Type B pancreatic cell (in vitro differentiated cells): ENCODE measurements at regions not wholly inside any gene's neighbourhood (a gene's known extent, or its start where the extent isn't known, plus 50 kb on each side); places are given as distances from the start of the nearest gene placed in this dataset.
"Not testable (repeated sequence)": the region's sequence is repeated elsewhere in the genome, so short reads cannot be mapped to it uniquely, and the experiment has no call there.

Experiments used
- DNase-seq: peaks from one replicate; pipeline ENCODE4 v3.0.0; 2021; ENCODE audit warnings: mixed read lengths; ENCODE audit not compliant: unreplicated experiment; ENCODE audit errors: extremely low spot score
- H3K27ac Mint-ChIP-seq: 2 replicates; pipeline ENCODE4 v1.8.0; 2021; ENCODE audit warnings: mild to moderate bottlenecking, mixed read lengths
- H3K27me3 Mint-ChIP-seq: 2 replicates; pipeline ENCODE4 v1.8.0; 2021; ENCODE audit warnings: mixed read lengths
- H3K36me3 Mint-ChIP-seq: 2 replicates; pipeline ENCODE4 v1.8.0; 2021; ENCODE audit warnings: mixed read lengths
- H3K4me1 Mint-ChIP-seq: one replicate; pipeline ENCODE4 v1.8.0; 2021; ENCODE audit warnings: mixed read lengths; ENCODE audit not compliant: unreplicated experiment
- H3K4me3 Mint-ChIP-seq: 2 replicates; pipeline ENCODE4 v1.8.0; 2021; ENCODE audit warnings: mild to moderate bottlenecking, mixed read lengths
- H3K9me3 Mint-ChIP-seq: 2 replicates; pipeline ENCODE4 v1.8.0; 2021; ENCODE audit warnings: mixed read lengths
- TF ChIP-seq, protein P1 (sequence below): fragments of 200-600 bp; sonication (generic); conservative IDR thresholded peaks from 2 replicates; pipeline ENCODE4 v1.5.0; 2021; ENCODE audit warnings: antibody characterized with exemption, mild to moderate bottlenecking

DNA sequence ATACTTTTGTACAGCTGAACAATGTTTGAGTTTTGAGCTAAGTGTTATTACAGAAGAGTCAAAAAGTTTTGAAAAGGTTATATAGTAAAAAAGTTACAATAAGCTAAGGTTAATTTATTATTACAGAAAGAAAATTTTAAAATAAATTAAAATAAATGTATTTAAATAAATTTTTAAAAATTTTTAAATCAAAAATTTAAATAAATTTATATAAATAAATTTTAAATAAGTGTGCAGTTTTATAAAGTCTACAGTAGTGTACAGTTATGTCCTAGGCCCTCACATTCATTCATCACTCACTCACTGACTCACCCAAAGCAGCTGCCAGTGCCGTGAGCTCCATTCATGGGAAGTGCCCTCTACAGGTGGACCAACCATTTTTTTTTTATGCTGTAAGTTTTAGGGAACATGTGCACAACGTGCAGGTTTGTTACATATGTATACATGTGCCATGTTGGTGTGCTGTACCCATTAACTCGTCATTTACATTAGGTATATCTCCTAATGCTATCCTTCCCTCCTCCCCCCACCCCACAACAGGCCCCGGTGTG is 462.9 kb upstream of the ZMIZ1 start:
- TF ChIP-seq, protein P1, sequence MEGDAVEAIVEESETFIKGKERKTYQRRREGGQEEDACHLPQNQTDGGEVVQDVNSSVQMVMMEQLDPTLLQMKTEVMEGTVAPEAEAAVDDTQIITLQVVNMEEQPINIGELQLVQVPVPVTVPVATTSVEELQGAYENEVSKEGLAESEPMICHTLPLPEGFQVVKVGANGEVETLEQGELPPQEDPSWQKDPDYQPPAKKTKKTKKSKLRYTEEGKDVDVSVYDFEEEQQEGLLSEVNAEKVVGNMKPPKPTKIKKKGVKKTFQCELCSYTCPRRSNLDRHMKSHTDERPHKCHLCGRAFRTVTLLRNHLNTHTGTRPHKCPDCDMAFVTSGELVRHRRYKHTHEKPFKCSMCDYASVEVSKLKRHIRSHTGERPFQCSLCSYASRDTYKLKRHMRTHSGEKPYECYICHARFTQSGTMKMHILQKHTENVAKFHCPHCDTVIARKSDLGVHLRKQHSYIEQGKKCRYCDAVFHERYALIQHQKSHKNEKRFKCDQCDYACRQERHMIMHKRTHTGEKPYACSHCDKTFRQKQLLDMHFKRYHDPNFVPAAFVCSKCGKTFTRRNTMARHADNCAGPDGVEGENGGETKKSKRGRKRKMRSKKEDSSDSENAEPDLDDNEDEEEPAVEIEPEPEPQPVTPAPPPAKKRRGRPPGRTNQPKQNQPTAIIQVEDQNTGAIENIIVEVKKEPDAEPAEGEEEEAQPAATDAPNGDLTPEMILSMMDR, result no peak
- H3K27ac Mint-ChIP-seq, result no peak overlapping the region
- H3K9me3 Mint-ChIP-seq, result peaks cover 4% of the 10 kb centered on the region
- DNase-seq, result no peak
- H3K36me3 Mint-ChIP-seq, result no peaks in the 10 kb centered on the region
- H3K4me3 Mint-ChIP-seq, result no peak overlapping the region
- H3K27me3 Mint-ChIP-seq, result no peaks in the 10 kb centered on the region
- no peaks in the 10 kb centered on the region for H3K4me1 Mint-ChIP-seq

DNA sequence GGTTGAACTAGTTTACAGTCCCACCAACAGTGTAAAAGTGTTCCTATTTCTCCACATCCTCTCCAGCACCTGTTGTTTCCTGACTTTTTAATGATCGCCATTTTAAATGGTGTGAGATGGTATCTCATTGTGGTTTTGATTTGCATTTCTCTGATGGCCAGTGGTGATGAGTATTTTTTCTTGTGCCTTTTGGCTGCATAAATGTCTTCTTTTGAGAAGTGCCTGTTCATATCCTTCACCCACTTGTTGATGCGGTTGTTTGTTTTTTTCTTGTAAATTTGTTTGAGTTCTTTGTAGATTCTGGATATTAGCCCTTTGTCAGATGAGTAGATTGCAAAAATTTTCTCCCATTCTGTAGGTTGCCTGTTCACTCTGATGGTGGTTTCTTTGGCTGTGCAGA is 462.0 kb upstream of the ZMIZ1 start:
- H3K27me3 Mint-ChIP-seq, DNase-seq, H3K4me1 Mint-ChIP-seq, H3K36me3 Mint-ChIP-seq, H3K9me3 Mint-ChIP-seq, H3K27ac Mint-ChIP-seq, H3K4me3 Mint-ChIP-seq: not testable (repeated sequence)

DNA sequence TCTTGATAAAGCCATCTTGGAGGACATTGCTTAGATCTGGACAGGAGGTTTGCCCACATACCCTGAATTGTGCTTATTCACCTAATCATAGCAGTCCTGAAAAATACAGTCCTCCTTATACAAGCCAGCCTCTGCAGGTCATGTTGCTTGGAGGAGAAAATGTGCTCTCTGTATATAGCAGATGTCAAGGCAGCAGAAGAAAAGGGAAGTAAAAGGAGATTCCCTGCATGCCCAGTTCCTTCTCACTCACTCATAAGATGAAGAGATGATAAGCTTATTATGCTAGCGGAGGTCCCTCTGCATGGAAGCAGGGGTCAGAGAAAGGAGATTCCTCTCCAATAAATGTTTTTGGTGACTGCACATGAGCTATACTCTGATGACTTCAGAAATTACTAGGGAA is 458.8 kb upstream of the ZMIZ1 start:
- Mint-ChIP-seq H3K27ac (no peak overlapping the region), H3K4me1 (peaks cover 10% of the 10 kb centered on the region), H3K27me3 (peaks cover 4% of the 10 kb centered on the region), H3K4me3 (no peak overlapping the region), H3K9me3 (peaks cover 4% of the 10 kb centered on the region), H3K36me3 (no peaks in the 10 kb centered on the region)
- DNase-seq, result no peak
- TF ChIP-seq, protein P1, result no peak

DNA sequence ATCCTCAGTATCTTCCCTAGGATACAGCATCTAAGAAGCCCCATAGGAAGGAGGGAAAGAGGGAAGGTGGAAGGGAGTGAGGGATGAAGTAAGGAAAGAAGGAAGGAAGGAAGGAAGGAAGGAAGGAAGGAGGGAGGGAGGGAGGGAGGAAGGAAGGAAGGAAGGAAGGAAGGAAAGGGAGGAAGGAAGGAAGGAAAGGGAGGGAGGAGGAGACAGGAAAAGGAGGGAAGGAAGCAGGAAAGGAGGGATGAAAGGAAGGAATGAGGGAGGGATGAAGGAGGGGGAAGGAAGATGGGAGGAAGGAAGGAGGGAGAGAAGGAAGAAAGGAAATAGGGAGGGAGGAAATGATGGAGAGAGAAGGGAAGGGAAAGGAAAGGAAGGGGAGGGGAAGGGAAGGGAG is 455.6 kb upstream of the ZMIZ1 start:
- H3K4me1 Mint-ChIP-seq, result peaks cover 17% of the 10 kb centered on the region
- H3K27me3 Mint-ChIP-seq, result peaks cover 11% of the 10 kb centered on the region

DNA sequence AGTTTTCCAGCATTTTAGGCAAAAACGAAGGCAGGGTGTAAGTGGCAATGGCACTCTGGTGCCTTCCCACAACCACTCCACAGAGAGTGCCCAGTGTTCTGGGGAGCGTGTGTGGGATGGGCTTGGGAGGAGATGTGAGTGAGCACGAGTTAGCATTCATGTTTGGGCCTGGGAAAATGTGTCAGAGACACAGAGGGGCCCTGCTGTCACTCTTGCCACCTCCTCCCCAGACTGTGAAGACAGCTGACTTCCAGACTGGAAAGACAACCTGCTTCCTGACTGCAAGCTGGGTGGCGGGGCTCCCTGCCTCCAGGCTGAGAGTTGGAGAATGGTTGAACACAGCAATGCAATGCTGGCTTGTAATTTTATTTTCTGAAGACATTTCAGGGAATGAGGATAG is 454.5 kb upstream of the ZMIZ1 start:
- H3K27me3 Mint-ChIP-seq, result peaks cover 11% of the 10 kb centered on the region
- no peaks in the 10 kb centered on the region for H3K36me3 Mint-ChIP-seq
- DNase-seq, result no peak
- H3K4me3 Mint-ChIP-seq, result no peak overlapping the region
- H3K9me3 Mint-ChIP-seq, result peaks cover 9% of the 10 kb centered on the region
- H3K4me1 Mint-ChIP-seq, result peaks cover 22% of the 10 kb centered on the region
- TF ChIP-seq, protein P1, result no peak
- H3K27ac Mint-ChIP-seq, result no peak overlapping the region

More for the DNA sequence above, 455.6 kb upstream of the ZMIZ1 start:
- peaks cover 9% of the 10 kb centered on the region for H3K9me3 Mint-ChIP-seq
- TF ChIP-seq, protein P1, result no peak
- no peak overlapping the region for H3K4me3 Mint-ChIP-seq
- H3K27ac Mint-ChIP-seq, result no peak overlapping the region
- DNase-seq, result no peak
- H3K36me3 Mint-ChIP-seq, result no peaks in the 10 kb centered on the region

DNA sequence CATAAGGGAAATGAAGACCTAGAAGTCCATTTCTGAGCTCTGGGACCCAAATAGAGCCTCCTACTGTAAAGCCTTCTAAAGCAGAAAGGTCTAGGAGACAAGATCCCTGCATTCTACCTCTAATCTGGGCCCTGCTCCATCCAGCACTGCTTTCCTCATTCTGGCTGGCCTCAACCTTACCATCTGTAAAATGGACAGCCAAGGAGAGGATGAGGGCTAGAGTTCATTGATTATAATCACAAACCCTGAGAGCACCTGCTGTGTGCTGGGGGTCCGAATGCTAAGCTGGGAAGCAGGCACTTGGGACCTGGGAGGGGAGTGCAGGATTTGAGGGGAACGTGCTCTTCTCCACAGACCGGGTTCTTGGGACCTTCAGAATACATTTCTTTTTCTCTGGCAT is 454.0 kb upstream of the ZMIZ1 start:
- Mint-ChIP-seq H3K27ac (no peak overlapping the region), H3K4me3 (no peak overlapping the region), H3K4me1 (peaks cover 27% of the 10 kb centered on the region), H3K36me3 (no peaks in the 10 kb centered on the region), H3K27me3 (peaks cover 11% of the 10 kb centered on the region), H3K9me3 (peaks cover 8% of the 10 kb centered on the region)
- no peak for DNase-seq
- TF ChIP-seq, protein P1, result no peak
